Keratinocyte (primary cell): ENCODE measurements at regions not wholly inside any gene's neighbourhood (a gene's known extent, or its start where the extent isn't known, plus 50 kb on each side); places are given as distances from the start of the nearest gene placed in this dataset.

ENCODE experiments used
- CTCF ChIP-seq, 3 experiments: IDR thresholded peaks in 1 of 3; conservative IDR thresholded peaks in 1 of 3; optimal IDR thresholded peaks in 1 of 3; 2 replicates in 2 of 3; 3 replicates in 1 of 3; pipeline versions ENCODE3 to v1.5.1; 2011; ENCODE audit warnings: low read length in 3 of 3, mild to moderate bottlenecking in 3 of 3, moderate library complexity in 2 of 3, control low read depth in 1 of 3, inconsistent platforms in 1 of 3; ENCODE audit not compliant: insufficient read depth in 2 of 3; ENCODE audit errors: extremely low read depth in 1 of 3
- EZH2 ChIP-seq: IDR thresholded peaks from one replicate; pipeline ENCODE4 v1.6.1; 2012; ENCODE audit warnings: inconsistent platforms, mild to moderate bottlenecking, low read length, moderate library complexity

DNA sequence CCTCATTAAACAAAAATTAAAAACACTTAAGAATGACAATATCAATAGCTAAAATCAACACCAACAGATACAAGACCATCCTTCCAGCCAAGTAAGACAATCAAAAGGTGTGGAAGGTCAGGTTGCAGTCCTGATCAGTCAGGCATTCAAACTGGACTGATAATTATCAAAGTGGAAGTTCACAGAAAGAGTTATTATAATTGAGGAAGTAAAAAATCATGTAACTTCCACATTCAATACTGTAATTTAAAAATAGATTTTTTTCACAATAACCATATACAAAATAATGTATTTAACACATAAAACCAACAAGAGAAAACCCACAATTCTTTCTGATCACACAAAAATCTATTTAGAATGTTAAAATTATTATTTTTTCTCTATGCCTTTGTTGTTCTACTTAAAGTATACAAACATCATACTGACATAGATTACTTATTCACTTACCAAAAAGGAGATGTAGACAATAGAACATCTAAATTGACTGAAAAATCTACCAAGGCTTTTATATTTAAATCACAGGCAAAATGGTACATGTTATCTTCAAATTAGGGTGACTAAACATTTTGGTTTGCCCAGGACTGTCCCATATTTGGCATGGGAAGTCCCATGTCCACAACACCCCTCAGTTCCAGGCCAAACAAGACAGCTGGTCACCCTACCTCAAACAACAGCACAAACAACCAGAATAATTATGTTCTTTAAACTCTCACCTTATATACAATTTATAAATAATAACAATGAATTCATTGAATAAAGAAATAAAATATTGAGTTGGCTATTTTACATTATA lies 142.5 kb upstream of the SLC24A2 start:
- no peak for TF ChIP-seq CTCF (optimal IDR thresholded peaks at IDR 0.05 in 1 of 3, IDR thresholded peaks at IDR 0.05 in 1 of 3, conservative IDR thresholded peaks at IDR 0.05 in 1 of 3; ENCODE audit: extremely low read depth in 1 of 3, insufficient read depth in 2 of 3, low read length in 3 of 3)
- no peak for TF ChIP-seq EZH2
